IPS DF 19.7 (cell line): ENCODE measurements at regions not wholly inside any gene's neighbourhood (a gene's known extent, or its start where the extent isn't known, plus 50 kb on each side); places are given as distances from the start of the nearest gene placed in this dataset.

Experiments
- DNase-seq: peaks from one replicate; pipeline ENCODE4 v3.0.0-alpha.2; 2013; ENCODE audit warnings: low read depth, low spot score

DNA sequence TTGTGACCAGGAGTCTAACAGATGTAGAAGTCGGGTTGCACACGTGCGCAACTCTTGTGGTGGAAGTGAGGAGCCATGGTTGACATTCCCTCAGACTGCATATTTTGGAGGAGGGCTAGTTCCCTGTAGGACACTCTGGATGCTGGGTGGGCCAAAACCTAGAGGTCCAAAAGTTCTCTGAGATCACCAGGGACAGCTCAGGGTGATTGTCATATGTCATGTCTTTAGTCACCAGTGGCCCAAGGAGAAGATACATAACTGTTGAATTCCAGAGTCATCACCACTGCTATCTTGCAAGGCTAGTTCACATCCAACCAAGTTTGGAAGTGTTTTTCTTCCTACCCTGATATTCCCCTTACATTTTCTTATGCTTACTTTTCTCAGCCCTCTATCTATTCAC, 95.2 kb upstream of the C3orf80 start:
- DNase-seq = no peak

DNA sequence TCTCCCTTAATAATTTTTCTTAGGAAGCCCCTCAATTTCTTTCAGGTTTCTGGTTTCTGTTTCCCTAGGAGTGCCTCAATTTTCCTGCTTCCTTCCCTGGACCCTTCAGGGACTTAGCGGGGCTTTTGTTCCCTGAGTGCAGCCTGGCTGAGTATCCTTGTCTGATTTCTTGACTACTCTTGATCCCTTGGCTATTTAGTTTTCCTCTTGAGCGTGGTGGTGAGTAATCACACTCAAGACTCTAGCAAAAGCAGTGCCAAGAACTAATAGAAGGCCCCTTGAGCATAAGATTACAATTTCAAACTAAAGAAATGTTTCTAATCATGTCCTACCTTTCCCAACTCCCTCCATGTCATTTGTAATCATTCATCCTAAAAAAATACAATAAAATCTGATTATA, 94.3 kb upstream of the C3orf80 start:
- no peak for DNase-seq

GRCh38 chr3:160132226-160132625, 93.0 kb upstream of the C3orf80 start:
- DNase-seq = no peak

DNA sequence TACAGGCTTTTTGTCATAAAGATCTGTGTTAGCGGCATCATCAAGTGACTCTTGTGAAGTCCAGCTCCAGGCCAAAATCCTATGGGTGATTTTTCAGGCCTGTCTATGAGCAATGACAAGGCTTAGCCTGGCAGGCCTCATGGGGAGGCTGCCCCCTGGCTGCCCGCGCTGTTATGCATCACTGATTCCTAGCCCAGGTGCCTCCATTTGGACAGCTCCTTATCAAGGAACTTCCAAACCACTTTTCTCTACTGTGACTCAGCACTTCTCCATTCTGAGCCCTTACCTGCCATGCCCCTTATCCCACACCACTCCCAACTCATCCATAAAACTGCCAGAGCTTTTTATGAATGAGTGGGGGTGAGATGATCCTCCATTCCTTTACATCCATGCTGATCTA, 91.5 kb upstream of the C3orf80 start:
- DNase-seq = peak; percentile 9

- no peak for DNase-seq
Measured at GRCh38 chr3:160134454-160134853, 90.8 kb upstream of the C3orf80 start.

GRCh38 chr3:160134964-160135363, 90.3 kb upstream of the C3orf80 start:
- no peak for DNase-seq

DNA sequence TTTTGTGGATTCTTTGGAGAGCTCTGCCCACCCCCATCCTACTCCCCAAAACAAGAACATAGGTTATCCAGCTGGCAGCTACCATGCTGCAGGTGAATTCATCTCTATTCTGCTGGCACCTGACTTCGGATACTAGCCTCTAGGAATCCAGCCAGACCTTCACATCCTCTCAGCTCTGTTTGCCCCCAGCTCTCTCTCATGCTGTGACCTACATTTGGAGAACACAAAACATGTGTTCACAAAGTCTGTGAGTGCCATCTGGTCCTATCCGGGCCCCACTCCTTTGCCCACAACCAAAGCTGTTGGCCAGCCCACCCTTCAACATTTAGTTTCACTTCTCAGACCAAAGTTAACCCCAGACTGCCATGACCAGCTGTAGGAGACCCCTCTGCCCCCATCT, 89.4 kb upstream of the C3orf80 start:
- DNase-seq = no peak

DNA sequence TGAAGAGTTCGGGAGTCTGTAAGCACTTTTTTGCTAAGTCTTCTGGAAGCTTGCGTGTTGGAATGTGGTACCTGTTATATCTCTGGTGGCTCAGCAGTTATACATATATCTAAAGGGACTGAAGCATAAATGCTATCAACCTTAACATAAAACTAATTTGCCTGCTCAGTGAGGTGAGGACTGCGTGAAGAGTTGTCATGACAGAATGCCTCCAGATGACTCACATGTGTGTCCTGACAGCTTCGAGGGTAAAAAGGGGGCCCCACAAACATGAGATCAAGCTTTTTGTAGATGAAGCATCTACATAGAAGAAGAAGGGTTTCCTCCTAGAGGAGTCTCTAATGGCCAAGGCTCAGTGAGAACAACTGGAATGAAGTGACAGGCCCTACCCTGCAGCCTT, 88.8 kb upstream of the C3orf80 start:
- DNase-seq = no peak

GRCh38 chr3:160139291-160139690, 85.9 kb upstream of the C3orf80 start:
- no peak for DNase-seq

GRCh38 chr3:160140756-160141155, 84.5 kb upstream of the C3orf80 start:
- no peak for DNase-seq

DNA sequence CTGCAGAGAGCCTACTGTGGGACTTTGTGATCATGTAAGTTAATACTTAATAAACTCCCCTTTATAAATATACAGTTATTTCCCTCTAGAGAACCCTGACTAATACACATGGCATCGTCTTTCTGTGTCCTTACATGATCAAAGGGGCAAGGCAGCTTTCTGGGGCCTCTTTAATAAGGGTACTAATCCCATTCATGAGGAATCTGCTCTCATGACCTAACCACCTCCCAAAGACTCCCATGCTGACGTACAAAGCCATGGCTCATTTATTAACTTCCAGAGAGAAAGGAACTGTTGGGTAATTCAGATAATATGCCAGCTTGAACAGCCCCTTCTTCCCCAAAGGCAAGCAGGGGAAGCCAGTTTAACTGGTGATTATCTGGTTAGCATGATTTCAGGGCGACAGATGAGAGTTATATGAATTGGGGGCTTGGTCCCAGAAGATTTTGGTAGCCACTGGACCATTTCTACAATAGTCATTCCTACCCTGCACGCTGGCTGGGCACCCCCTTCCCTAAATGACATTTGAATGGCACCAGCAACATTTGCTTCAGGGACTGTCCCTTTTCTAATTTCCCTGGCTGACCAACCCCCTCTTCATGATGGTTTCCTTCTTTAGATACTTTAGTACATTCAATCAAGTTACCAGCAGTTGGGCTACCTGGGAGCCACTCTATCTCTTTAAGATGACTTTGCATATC, 83.6 kb upstream of the C3orf80 start:
- no peak for DNase-seq

DNA sequence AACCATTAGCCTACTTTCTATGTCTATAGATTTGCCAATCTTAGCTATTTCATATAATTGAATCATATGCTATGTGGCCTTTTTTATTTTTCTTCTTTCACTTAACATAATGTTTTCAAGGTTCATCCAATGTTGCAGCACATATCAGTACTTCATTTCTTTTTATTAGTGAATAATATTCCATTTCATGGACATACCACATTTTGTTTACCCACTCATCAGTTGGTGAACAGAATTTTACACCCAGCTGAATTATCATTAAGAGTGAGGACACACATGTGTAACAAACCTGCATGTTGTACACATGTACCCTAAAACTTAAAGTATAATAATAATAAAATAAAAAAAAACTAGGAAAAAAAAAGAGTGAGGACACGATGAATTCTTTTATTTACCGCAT, 81.7 kb upstream of the C3orf80 start:
- no peak for DNase-seq

DNA sequence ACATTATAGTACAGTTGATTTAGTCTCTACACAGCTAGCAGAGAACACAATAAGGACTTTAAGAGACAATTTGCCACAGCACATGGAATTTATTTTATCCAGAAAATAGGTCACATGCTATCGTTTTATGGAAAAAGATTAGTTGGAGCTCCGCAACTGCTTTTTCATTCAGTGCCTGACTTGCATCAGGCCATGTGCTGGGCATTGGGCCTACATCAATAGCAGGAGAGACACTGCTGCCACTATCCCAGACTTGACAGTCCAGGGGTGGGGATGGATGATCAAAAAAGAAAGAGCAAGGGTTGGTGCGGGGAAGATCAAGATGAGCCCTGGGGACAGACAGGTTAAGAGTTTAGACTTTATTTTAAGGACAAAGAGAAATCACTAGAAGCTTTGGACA, 75.2 kb upstream of the C3orf80 start:
- DNase-seq = no peak

- no peak for DNase-seq
Measured at GRCh38 chr3:160150525-160150924, 74.7 kb upstream of the C3orf80 start.

DNA sequence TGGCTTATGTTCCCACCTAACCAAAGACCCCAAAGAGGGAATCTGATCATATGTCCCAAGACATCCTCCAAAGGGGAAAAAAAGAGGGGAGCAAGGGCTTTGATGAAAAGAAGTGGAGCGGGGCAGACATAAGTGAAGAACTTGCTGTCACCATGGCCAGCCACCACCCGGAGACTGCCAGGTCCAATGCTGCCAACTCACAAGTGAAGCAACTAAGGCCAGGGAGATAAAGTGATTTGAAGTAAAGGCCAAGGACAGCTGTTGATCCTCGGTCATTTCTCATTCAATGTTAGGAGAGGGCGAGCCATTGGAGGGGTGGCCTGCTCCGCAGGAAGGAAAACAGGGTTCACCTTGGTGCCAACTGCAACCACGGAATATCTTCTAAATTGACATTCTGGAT, 72.6 kb upstream of the C3orf80 start:
- DNase-seq = no peak

DNA sequence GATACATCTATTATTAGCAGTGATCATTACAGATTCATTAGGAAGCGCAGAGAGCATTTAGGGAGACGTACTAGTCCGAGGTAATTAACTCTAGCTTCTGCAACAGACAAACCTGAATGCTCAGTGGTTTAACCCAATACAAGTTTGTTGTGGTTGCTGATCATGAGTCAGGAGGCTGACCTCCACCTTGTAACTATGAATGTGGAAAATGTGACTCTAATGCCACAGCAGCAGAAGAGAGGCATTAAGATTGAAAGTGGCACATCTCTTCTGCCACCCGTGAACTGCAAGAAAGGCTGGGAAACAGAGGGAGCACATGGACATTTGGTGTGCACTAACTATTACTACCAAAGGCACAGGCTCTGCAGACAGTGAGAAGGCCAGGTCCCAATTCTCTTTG, 71.2 kb upstream of the C3orf80 start:
- no peak for DNase-seq

GRCh38 chr3:160154596-160154995, 70.6 kb upstream of the C3orf80 start:
- DNase-seq = no peak

DNA sequence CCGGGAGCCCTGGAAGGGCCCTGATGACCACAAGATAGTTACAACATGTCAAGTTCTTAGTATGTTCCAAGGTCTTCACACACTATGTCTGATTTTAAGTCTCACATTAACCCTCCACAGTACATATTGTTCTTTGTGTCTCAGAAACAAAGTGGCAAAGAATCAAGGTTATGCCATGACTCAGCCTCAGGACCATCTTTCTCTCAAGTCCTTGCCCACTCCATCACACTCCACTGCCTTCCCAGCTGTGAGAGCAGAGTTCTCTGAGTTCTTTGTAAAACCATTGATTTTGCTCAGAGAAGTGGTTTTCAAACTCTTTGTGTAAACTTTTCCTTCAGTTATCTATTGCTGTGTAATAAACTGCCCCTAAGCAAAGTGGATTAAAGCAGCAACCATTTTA, 67.9 kb upstream of the C3orf80 start:
- no peak for DNase-seq

DNA sequence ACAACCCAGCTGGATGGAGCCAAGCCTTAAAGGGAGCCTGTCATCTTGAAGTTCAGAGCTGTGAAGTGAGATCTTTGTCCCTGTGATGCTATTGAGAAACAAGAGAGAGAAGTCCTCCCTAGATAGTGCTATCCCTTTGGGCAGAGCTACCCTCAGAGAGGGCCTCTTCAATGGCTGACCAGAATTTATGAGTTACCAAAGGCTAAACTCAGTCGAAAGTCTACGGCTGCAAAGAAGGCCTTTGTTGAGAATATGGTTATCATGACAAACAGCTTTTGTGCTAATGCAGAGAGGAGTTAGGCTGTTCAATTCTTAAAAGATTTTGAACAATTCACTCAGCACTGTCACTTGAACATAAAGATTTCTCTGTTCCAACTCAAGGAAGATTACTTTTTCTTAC, 65.9 kb upstream of the C3orf80 start:
- no peak for DNase-seq

- no peak for DNase-seq
Measured at GRCh38 chr3:160159806-160160205, 65.4 kb upstream of the C3orf80 start.

DNA sequence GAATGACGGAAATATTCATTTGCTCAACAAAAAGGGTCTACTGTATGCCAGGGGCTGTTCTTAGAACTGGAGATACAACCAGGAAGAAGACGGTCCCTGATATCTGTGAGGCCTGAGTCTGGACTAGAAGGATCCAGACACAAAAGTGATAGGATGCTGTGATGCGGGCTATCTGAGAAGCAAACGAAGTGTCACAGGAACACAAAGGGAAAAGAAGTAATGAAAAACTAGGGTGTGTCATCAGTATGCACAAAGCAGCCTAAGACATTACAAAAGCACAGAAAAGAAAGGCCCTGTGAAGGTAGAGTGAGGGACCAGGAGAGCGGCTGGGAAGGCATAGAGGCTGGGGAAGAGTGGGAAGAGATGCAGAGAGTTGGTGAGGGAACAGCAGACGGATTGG, 63.3 kb upstream of the C3orf80 start:
- DNase-seq = no peak

GRCh38 chr3:160162440-160162839, 62.8 kb upstream of the C3orf80 start:
- DNase-seq = peak; percentile 57

GRCh38 chr3:160163229-160163878, 61.9 kb upstream of the C3orf80 start:
- no peak for DNase-seq

- no peak for DNase-seq
Measured at GRCh38 chr3:160168246-160168645, 57.0 kb upstream of the C3orf80 start.
